ENCODE measurements at regions not wholly inside any gene's neighbourhood (a gene's known extent, or its start where the extent isn't known, plus 50 kb on each side); places are given as distances from the start of the nearest gene placed in this dataset.

DNA sequence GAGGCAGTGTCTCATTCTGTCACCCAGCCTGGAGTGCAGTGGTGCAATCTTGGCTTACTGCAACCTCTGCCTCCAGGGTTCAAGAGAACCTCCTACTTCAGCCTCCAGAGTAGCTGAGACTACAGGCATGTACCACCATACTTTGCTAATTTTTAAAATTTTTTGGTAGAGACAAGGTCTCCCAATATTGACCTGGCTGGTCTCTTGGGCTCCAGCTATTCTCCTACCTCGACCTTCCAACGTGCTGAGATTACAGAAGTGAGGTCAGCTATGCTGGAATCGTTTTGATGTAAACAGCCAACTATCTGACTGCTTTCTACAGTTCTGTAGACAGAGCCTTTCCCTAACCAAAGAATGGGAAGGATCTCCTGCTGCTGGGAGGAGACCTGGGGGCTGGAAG is 375.8 kb downstream of the GATA3 start:
- DNase-seq (ENCODE audit: low spot score): no peak

DNA sequence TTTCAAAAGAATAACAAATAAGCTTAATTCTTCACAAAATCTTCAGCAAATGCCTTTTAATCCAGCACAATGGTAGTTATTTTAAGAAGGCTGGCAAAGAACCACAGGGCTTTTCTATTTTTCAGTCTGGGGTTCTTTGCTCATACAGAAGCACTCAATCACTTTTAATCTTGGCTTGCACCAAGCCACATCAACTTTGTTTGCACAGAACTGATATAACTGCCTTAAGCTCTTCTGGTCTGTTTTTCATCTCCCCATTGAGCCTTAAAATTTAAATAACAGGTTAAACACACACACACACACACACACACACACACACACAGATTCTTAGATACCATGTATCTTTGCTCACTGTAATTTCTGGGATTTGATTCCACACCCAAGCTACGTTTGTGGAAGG is 377.0 kb downstream of the GATA3 start:
- DNase-seq (ENCODE audit: low spot score): no peak

DNA sequence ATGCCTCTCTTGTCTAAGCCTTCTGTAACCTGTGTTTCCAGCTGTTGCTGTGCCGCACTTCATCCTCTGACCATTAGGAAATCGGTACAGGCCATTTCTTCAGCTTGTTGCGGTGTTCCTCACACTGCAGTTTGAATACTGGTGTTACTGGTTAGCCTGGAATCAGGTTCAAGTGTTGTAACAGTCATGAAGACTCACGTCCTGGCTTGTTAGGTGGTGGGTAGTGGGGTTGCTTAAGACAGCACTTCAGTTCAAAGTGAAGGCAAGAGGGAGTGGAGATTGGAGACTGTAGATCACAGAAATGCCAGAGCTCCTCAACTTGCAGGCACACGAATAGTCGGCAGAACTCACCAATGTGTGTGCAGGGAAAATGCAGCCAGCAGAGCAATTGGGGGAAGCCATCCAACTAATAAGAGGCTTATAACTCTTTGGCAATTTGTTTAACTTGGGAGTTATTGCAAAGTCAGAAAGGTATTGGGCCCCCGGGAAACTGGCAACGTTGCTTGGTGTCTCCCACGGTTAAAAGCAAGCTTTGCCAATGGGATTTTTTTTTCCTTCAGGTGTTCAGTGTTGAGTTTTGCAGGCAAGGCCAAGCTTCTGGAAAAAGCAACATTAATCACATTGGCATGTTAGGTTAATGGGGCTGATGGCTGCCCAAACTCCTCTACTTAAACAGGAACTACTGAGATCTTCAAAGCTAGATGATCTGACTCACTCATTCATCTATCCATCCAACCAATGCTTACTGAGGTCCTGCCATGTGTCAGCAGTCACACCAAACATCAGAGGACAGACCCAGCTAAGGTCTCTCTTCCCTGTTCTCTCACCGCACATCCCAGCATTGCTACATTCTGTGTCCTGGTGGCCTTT is 380.9 kb downstream of the GATA3 start:
- DNase-seq (ENCODE audit: low spot score): no peak

DNA sequence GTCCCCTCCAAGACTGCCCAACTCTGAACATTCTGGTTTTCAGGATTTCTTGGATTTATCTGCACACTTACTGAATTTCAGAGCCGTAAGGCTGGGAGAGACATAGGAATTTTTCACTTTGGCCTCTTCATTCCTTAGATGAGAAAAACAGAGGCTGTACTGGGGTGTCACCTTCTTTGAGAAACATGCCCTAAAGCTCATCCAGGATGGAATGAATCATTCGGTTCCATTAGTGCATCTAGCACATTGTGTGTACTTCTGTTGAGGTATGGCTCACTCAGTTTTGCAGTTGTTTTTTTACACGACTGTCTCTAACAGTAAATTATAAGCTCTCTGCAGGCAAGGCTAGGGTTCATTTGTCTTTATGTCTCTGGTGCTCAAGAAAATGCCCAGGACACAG is 383.4 kb downstream of the GATA3 start:
- no peak for DNase-seq (ENCODE audit: low spot score)

DNA sequence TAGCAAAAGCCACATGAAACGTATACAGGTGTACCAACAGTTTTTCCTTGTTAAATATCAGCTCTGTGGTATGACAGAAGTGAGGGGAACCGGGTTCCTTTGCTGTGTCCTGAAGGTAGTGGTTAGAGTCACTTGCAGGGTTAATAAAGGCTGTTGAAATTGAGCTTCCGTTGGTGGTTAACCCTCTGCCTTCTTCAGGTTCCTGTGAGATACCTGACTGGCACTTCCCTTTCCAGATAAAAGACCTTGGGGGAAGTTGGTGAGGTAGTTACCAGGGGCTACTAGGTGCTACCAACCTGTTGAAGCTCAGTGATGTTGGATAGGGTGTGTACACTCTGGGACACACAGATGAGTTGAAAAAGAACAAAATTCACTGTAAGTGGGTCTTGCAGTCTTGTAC is 384.1 kb downstream of the GATA3 start:
- no peak for DNase-seq (ENCODE audit: low spot score)

DNA sequence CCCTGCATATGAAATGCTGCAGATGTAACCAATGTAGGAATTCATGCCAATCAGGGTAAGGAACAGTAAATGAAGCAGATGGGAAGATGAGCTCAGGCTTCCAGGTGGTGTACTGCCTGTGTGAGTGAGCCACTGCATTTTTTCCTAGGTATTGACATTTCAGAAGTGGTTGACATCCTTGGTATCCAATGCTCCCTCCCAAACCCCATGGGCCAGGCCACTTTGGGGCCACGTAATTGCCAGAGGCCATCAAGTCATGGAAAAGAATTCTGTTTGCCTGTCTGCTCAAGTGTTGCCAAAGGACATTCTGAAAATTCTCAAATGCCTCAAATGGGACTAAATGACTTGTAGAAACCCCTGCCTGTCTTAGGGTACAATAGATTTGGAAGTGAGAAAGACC is 384.6 kb downstream of the GATA3 start:
- DNase-seq (ENCODE audit: low spot score): no peak

DNA sequence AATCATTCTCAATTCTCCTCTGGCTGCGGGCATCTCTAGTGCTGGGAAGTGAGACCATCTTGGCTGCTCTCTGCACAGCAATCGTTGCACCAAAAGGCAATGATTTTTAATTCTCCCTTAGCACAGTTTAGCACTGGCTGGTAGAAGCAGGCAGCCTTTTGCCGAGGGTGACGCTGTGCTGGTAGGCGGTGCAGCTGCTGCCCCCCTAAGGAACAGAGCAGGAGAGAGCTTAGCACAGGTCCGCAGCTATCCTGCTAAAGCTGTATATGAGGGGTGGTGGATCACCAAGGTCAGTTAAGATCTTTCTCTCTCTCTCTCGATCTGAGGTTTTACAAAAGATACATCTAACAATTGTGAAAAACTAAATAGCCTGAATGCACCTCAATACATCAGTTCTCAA is 390.1 kb downstream of the GATA3 start:
- no peak for DNase-seq (ENCODE audit: low spot score)

DNA sequence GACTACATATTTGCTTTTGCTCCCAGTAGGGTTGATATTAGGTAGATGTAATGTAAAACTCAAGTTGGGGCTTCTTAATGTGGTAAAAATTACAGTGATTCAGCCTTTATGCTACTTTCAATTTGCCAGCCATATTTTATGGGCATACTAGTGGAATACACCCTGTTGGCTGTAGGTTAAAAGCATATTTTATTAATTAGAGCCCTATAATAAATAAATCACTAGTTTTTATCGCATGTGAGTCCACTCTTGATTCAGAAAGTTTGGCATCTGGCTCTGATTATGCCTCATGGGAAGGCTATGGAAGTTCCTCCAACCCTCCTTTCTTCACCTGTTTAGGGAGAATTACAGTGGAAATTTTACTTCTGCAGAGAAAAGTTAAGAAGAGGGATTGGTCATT is 390.9 kb downstream of the GATA3 start:
- DNase-seq (ENCODE audit: low spot score): no peak

DNA sequence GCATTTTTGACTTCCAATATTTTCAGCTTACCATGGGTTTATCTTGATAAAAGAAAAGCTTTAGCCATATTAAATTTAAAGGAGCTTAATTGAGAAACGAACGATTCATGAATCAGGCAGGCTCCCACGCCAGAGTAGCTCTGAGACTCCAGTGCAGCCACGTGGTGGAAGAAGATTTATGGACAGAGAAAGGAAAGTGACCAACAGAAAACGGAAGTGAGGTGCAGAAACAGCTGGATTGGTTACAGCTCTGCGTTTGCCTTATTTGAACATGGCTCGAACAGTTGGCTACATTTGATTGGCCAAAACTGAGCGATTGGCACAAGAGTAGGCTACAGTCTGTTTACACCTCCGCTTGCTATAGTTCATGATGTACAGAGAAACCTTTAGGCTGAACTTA is 395.4 kb downstream of the GATA3 start:
- DNase-seq (ENCODE audit: low spot score): no peak

DNA sequence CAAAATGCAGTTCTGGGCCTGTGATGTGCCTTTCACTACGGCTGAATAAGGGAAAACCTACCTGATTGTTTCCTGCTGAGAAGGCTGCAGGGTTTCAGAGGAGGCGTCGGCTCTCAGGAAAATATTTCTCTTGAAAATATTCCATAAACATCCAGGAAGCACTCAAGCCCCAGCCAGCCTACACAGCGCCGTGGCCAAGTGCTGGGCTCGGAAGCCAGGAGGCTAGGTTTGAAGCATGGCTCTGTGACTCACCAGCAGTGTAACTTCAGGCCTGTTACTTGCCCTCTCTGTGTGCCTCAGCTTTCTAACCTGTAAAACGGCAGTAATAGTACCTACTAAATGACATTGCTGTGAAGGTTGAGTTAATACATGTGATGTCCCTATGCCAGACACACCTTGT is 399.1 kb downstream of the GATA3 start:
- no peak for DNase-seq (ENCODE audit: low spot score)

DNA sequence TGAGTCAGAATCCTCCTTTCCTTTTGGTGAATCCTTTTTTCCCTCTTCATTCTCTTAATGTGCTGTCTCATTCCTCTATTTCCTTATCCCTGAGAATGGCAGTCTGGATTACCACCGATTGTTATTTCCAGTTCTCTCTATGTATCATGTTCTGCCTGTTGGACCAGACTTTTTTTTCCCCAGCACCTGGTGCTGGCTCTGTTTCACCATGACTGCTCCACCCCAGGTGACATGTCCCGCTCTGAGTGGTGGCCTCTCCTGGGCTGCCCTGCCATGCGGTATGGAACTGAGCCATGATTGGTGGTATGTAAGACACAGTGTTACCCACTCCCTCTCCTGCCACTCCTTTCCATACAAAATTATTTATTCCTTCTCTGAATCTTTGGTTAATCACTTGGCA is 399.9 kb downstream of the GATA3 start:
- DNase-seq (ENCODE audit: low spot score): no peak

DNA sequence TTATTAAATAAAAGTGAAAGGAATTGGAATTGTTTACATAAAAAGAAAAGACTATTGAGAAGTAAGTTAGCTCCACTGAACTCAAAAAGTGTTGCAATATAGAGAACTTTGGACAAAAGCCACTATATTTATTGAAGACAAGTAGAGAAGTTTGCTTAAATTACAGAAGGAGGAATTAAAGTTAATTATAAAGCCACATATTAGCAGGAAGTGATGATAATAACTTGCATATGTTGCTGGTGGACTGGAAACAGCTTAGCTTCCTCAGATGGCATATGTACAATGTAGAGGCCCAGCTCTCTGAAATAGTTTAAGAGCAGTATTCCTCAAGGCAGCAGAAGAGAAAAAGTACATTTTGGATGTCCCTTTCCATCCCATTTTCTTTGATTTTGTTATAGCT is 400.7 kb downstream of the GATA3 start:
- DNase-seq (ENCODE audit: low spot score): no peak

DNA sequence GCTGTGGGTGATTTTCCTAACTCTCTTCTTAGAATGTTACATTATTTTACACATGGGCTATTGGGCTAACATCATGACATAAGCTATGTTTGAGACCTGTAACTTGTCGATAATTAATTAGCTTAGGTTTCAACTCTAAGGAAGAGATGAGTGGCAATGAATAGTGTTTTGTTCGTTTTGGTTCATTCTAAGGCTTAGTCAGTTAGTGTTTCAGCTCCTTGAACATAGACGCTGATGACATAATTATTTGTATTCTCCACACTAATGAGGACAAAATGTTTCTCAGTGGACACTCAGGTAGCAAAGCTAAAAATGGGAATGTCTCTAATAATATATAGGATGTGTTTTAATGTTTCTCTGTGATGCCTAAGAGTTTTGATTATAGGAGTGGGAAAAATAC is 401.9 kb downstream of the GATA3 start:
- no peak for DNase-seq (ENCODE audit: low spot score)

DNA sequence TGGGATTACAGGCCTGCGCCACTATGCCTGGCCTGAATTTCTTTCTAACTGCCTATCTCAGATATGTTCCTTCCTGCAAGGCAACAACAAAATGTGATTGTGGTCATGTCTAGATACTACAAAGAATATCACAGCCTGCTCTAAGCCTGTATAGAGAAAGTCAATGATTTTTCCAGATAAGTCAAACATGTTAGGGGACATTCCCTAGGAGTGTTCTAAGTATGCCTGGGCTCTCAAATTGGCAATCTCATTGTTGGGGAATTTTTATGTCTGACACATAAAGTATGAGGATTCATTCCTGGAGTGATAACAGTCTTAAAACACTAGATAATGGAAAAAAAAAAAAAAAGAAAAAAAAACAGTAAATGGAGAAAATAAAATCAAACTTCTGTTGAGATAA is 406.1 kb downstream of the GATA3 start:
- DNase-seq (ENCODE audit: low spot score): no peak

DNA sequence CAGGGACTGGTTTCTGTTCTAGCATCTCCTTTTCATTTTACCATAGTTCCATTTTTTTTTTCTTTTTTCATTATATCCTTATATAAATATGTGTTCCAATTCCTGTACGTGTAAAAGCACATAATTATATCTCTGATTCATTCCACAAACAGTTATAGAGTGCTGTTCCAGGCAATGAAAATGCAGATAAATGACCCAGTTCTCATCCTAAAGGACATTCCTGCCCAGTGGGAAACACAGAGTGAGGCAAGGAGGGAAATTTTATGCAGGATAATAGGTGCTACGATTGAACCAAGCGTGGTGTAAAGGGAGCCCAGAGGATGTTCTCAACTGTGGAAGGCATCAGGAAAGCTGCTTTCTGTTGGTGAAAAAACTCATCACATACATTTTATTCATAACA is 408.1 kb downstream of the GATA3 start:
- DNase-seq (ENCODE audit: low spot score): no peak

DNA sequence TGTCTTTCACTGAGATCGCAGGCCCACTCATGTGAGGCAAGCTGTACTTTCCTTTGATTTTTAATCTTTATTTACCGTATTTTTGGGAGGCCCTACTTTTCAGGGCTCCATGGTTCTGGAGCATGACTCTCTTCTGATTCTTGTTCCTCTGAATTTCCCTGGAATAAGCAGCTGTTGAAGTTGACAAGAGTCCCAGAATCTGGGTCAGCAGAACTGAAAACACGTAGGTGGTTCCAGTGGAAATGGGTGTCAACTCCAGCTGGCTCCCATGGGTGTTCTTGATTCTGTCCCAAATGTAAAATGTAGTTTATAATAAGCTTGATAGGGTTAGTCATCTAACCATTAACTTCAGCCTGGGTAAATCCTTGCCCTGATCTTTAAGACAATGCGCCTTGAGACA is 409.4 kb downstream of the GATA3 start:
- DNase-seq (ENCODE audit: low spot score): no peak

DNA sequence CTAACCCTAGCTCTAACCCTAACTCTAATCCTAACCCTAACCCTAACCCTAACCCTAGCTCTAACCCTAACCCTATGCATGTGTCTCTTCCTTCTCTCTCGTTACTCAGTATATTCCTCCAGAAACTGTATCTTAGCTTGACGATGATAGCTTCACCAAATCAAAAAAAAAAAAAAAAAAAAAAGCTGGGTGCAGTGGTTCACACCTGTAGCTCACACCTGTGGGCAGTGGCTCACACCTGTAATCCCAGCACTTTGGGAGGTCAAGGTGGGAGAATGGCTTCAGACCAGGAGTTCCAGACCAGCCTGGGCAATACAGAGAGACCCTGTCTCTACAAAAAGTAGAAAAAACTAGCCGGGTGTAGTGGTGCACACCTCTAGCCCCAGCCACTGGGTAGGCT is 414.0 kb downstream of the GATA3 start:
- no peak for DNase-seq (ENCODE audit: low spot score)

DNA sequence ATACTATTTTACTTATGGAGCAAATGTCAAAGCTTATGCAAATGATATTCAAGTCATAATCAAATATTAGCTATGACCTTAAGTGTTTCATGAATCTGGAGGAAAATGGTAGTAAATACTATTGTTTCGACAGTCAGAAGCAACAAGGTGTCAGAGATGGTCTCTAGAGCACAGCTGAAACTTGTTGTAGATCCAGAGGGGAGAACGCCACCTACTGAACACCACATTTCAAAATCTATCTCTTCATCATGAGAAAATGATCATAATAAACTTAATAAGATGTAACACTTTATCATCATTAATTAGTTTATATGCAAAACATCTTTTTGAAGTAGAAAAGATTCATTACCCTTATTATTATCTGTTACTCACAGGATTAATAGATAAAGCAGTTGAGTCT is 418.7 kb downstream of the GATA3 start:
- no peak for DNase-seq (ENCODE audit: low spot score)

DNA sequence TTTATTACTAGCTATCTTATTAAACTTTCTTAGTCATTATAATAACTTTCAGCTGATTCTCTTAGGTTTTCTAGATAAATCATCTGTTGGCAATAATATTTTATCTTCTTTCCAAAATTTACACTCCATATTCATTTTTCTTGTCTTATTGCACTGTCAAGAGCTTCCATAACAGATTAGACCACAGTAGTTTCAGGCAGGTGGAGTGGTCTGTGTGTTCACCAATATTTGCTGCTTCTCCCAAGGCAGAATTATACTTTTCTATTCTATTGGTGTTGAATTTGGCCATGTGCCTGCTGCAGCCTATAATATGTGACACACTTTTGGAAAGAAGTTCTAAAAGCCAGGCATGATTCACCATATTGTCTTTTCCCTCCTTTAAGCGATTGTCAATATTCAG is 422.8 kb downstream of the GATA3 start:
- DNase-seq (ENCODE audit: low spot score): no peak

DNA sequence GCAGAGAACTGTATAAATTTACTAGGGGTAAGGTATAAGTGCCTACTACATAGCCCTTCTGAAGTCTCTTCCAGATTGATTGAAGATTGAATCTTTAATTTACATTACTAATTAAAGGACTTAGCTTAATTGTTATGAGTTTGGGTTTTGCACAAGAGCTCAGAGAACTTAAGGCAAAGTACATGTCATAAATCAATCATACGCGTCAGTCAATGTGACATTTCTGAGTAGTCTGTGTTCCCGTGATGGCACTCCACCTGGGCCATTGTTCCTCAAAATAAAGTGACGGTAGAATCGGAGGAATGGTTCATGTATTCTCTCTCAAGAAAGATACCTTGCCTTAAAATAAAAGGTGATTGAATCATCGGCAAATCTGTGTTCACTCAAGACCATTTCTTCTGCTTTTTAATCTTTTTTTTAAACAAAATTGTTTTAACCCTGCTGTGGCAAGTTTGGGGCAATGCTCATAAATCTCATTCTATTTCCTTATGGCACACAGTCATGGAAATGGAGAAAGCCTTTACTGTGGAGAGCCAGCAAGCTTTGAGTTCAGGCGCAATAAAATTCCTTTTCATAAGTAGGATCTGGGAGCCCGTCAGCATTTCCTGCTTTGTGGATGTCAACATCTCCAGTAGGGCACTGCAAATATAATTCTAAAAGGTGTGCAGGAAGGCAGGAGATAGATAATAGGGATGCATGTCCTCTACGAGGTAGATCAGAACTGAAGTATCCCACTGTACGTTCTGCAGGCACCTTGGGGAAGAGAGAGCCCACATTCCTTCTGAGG is 427.4 kb downstream of the GATA3 start:
- no peak for DNase-seq (ENCODE audit: low spot score)

DNA sequence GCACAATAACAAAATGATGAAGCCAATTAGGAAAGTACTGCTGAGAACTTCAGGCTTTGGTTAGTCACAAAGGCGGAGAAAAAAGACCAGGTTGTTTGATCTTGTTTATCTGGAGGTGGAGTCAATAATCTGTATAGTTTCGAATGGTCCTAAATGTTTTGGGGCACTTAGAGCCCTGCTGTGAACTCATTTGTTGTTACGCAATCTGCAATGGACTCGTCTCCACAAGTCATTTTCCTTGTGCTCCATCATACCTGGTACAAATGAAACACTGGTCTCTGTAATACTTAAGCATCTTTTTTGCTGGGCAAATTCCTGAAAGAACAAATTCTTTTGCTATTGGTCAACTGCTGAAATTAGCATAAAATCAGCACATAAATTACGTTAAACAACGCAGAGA is 430.5 kb downstream of the GATA3 start:
- DNase-seq (ENCODE audit: low spot score): no peak

DNA sequence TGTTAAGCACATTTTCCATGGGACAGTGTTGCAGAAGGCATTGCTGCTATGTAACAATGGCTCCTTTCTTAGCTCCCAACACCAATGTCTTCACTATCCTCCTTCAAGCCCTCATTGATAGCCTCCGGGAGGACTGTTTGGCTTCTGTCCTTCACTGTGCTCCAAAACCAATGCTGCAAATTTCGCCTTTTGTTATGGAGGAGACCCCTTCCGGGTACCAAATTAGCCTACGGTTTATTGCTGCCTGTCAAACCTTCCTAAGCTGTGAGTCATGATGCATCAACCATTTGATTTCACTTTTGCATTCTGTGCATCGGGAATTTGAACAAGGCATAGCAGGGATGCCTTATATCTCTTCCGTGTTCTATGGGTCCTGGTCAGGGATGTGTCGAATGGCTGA is 432.9 kb downstream of the GATA3 start:
- DNase-seq (ENCODE audit: low spot score): no peak

DNA sequence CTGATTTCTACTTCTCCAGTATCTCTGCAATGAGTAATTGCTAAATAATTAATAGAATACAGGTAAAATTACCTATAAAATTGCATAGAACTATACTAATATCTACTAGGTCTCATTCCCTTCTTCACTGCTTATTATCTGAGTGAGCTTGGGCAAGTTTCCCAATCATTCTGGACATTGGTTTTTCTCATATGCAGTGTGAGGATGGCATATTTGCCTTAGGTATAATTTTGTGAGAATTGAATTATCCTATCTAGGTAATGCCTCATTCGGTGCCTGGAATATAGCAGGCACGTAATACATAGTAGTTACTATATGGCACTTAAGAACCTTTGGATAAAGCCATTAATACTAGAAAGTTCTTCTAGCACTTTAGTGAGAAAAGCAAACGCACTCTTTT is 434.7 kb downstream of the GATA3 start:
- no peak for DNase-seq (ENCODE audit: low spot score)

DNA sequence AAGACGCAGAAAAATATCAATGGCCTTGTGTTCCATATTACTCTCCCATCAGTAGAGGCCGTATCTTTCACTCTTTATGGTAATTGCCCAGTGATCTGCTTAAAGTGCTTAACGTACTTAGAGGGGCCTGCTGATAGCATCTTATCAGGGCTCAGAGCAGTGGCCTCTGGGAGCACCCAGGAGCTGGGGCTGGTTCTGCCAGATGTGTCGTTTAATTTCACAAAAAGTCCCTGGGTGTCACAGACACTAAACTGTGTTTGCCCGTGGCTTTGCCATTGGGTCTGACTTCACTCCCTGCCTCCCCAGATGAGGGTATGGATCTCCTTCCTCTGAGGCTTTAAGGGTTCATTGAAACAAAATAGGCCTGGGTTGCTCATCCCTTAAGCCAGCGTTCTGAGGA is 435.3 kb downstream of the GATA3 start:
- no peak for DNase-seq (ENCODE audit: low spot score)

Measured in D341Med (cell line).